DMS 273 (cell line): ENCODE measurements at regions not wholly inside any gene's neighbourhood (a gene's known extent, or its start where the extent isn't known, plus 50 kb on each side); places are given as distances from the start of the nearest gene placed in this dataset.
A peak's percentile ranks its signal among the peaks of the same experiment; 100 is the strongest.
"Not testable (repeated sequence)": the region's sequence is repeated elsewhere in the genome, so short reads cannot be mapped to it uniquely, and the experiment has no call there.

ENCODE experiments used
- DNase-seq: peaks from one replicate; lab custom pipeline; 2025; ENCODE audit not compliant: unreplicated experiment; lab: John Stamatoyannopoulos, UW

DNA sequence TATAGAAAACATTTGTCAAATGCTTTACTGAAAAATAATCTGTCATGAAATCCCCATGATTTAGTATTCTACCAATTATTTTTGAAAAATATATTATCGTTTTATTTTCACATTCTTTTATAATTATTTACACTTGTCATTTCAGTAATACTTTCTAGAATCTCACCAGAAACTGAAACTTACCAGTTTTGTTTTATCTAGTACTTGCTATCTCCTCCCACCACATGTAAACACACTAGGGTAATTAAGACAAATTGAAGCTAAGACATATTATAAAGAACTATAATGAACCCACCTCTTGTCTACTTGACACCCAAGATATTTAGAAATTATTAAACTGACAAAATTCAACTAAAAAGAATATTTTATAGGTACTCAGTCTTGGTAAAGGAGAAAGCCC lies 51.5 kb upstream of the GRM3 start:
- DNase-seq = no peak

DNA sequence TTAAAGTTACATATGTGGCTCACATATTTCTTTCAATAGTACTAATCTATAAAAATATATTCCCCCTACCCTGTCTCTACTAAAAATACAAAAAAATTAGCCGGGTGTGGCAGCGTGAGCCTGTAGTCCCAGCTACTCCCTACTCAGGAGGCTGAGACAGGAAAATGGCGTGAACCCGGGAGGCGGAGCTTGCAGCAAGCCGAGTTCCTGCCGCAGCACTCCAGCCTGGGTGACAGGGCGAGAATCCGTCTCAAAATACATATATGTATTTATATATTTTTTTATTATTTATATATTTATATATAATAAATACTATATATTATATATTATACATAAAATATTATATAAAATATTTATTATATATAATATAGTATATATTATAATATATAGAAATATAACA lies 69.7 kb upstream of the GRM3 start:
- no peak for DNase-seq

DNA sequence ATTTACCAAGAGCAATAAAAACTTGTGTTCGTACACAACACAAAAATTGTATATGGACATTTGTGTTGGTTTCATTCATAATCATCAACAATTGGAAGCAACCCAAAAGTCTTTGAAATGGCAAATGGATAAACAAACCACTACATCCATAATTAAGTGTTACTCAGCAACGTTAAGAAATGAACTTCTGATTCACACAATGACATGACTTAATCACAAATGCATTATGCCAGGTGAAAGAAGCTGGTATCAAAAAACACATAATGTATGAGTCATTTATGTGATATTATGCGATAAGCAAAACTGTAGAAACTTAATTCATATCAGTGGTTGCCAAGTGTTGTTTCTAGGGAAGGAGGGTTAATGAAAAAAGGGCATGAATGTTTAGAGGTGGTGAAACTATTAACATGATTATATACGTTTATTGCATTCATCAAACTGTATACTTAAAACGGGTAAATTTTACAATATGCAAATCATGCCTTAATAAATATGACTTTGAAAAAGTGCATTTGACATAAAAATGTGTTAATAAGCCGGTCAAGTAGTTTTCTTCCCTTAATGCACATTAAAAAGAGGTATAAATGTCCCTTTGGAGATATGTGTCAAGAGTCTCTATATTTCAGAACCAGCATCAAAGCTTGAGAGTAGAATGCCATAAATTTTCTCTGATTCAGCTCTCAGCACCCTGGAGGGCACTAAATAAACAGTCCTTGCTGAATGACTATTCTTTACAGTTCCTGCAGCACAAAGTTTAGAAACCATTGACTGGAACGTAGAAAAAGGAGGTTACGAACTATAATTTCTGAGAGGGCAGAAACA lies 84.8 kb upstream of the GRM3 start:
- no peak for DNase-seq

DNA sequence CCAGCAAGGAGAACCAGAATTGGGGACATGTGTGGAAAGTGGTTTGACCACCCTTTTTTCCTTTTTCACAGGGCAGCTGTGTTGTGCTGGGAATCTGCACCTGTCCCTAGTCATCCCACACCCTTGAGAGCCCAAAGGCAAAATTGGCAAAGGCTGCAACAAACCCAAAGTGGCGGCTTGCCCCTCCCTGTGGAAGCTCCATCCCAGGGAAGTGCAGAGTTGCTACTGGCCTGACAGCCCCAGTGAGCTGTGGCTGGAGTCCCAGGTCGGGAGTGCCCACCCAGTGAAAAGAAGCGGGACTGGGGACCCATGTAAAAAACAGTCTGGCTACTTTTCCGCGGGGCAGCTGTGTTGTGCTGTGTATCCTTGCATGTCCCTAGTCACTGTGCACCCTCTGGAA lies 109.1 kb upstream of the GRM3 start:
- no peak for DNase-seq

DNA sequence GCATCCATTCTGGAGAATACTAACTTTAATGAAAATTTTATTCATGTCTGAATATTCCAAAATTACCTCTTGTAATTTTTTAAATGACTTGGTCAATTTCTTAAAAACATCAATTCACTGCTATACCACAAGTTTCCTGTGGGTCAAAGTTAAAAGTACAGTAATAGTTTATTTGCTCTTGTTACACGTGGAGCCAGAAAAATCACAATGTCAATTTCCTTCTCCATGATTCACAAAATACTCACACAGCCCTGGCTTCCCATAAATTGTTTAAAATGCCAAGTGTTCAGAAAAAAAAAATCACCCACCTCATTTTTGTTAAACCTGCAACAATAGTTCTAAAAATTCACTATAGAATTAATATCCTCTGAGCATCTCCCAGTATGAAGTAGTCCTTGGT lies 139.5 kb upstream of the GRM3 start:
- no peak for DNase-seq

DNA sequence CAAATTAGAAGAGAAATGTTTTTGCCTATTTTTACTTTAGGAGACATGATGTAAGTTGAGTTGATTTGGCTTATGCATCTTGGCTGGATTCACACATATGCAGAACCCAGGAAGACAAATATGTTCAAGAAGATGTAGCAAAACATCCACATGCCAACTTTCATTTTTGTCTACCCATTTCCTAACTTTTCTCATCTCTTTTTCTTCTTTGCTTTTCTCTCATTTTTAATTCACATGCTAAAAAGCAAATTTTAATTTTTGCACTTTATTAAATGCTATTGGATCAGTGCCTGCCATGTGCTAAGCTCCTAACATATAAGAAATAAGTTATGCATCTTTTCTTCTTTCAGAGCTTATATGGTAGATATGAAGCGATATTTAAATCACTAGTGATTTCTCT lies 143.7 kb upstream of the GRM3 start:
- DNase-seq = no peak

DNA sequence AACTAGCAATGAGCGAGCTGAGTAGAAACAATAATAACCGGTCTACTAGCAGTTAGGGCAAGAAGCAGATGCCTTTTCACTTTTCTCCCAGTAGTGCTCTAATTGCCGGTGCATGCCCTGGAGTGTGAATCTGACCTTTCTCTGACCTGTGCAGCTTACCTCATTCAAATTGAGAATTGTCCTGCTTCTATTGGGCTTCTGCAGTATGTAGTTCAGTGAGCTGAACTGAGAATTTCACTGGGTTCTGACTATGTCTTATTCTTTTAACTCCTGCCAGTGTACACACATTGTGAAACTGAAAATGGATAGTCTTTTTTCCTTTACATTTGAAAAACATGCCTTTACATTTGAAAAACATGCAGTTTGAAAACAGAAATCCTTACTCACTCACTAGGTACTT lies 157.9 kb upstream of the GRM3 start:
- DNase-seq = no peak

DNA sequence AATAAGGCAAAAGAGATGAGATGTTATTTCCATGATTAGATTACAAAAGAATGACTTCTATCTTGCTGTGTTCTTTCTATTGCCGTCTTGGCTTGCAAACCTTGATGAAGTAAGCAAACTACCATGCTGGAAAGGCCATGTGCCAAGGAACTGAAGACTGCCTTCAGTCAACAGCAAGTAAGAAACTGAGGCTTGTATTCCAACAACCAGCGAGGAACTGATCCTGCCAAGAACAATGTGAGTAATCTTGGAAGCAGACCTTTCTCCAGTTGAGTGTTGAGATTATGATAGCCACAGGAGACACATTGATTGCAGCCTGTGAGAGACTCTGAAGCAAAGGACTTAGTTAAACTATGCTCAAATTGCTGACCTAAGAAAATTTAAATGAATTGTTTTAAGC lies 164.6 kb upstream of the GRM3 start:
- DNase-seq = no peak

DNA sequence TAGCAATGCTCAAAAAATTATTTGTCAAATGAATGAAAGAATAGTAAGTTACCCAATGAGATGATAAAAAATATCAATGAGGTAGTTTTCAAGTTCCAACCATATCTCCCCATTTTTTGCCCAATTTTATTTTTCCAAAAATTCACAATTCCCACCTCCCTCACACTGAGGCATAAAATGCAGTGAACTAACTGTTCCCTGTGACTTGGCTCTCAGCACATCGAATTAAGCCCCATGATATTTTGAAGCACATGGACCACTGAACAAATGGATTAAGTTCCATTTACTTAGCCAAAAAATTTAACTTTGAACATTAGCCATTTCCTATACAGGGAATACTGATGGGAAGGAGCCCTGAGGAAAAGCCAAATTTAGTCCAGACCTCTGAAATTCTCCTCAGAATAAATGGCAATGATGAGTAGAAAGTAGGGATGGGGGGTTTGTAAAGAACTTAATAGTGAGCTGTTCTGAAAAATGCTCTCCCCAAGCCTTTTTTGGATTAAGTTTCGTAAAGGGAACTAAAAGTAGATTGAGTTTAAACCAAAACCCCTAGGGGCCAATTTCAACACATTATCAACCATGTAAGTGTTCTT lies 166.3 kb upstream of the GRM3 start:
- no peak for DNase-seq

DNA sequence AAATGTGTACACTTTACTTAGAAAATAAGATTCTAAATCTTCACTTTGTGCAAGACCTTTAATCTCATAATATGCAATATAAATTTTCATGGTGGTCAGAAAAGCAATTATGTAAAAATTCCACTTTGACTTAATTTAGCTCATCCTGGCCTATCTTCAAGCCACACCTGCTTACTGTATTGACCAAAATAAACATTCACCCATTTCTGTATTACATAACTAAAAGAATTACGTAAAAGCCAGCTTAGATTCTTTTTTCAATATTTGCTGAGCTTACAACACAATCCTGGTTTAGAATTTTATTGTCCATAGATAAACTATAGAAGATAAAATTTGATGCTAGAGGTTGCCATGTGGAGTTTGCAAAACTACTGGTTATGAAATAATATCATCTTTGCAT lies 172.9 kb upstream of the GRM3 start:
- DNase-seq = no peak

DNA sequence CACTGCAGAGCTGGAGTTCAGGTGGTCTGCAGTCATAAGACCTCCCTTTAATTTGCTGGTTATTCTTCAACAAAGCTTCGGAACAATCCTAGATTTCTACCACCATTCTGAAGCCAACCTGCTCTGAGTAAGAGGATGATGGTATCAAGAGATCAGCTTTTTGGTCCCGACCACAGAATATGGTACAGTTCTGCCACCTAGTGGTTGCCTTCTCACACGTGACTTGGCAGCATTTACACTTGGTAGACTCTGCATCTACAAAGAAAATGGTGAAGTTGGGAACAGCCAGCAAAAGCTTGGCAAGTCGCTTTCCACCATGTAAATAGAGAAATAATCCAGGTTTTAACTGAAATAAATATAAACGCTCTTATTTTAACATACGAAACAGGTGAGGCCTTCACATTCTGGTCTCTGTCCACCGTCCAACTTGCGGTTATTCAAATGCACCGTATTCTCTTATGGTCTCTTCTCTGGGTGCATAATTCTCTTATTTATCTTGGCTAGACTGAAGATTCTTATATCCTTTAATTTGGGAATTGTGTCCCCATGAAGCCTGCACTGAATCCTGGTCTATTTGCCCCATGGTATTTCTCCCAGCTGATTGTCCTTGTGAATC lies 173.9 kb upstream of the GRM3 start:
- peak; percentile 94 for DNase-seq

DNA sequence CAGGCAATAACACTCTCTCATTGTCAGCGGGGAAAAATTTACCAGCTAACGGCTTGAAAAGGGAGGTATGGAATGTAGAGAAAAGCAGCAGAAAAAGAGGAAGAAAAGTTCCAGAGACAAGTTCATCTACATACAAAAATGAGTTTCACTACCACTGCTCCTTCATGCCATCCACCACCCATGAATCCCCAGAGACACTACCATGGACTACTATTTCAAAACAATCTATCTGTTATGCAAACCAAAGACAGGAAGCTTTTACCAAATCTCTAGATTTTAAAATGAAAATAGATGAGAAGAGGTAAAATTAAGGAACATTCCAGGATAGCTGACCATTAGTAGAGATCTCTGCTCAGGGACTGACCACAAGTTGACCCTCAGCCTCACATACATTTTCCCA lies 189.0 kb upstream of the GRM3 start:
- DNase-seq = no peak

DNA sequence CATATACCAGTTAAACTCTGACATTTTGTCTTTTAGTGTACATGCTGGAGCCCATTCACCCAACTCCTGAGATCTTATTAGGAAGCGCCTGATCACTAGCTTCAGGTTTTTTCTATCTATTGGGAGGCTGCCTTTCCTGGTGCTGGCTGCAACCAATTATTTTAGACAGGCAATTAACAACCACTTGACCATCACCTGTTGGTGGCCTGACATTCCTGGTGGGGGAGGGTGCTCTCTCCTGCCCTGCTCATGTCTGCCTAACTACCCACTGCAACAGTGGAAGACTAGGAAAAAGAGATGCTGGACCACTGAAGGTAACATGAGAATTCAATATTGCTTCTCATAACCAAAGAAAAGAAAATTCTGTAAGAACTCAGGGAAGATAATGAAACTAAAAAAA lies 190.3 kb upstream of the GRM3 start:
- no peak for DNase-seq

DNA sequence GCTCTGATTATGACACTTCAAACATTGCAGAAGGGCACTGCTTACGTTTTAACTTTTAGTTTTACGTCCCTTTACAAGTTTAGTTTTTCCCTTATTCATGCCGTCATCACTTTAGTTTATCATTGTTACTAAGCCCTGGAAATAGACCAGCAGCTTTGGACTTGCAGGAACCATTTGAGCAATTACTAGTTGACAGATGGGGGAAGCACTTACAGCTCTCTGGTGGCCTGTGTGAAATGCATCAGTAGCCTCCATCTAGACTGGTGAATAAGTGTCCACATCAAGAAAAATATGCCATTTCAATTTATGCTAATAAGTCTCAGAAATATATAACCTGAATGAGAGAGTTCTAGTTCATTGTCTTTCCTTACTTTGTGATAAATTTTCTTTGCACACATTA lies 194.9 kb upstream of the GRM3 start:
- DNase-seq = no peak

DNA sequence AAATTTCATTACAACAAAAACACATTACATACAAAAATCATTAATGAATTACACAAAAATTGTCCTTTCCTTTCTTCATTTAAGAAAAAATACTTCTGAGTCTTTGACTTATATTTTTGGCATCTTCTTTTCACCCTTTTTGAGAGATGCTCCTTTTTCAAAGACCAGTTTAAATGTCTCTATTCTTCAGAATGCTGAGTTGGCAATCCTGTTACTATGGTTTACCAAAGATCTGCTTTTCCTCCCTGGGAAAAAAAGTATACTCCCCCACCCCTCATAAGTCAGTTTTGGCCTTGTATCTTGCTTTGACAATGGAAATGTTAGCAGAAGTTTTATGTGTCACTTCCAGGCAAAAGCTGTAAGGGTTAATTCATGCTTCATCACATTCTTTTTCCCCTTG lies 198.4 kb upstream of the GRM3 start:
- DNase-seq = no peak

DNA sequence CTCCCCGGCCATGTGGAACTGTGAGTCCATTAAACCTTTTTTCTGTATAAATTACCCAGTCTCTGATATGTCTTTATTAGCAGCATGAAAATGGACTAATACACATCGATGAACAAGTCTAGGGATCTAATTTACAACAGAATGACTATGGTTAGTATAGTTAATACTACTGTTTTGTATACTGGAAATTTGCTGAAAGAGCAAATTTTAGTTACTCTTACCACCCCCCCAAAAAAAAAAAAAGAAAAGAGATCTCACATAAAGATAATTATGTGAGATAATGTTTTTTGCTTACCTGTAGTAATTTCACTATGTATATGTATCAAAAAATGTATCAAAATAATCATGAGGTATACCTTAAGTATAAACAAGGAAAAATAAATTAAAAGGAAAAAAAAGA lies 199.5 kb upstream of the GRM3 start:
- DNase-seq = no peak

DNA sequence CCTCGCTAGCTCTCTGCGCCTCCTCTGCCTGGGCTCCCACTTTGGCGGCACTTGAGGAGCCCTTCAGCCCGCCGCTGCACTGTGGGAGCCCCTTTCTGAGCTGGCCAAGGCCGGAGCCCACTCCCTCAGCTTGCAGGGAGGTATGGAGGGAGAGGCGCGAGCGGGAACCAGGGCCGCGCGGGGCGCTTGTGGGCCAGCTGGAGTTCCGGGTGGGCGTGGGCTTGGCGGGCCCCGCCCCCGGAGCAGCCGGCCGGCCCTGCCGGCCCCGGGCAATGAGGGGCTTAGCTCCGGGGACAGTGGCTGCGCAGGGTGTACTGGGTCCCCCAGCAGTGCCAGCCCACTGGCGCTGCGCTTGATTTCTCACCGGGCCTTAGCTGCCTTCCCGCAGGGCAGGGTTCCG lies 203.3 kb upstream of the GRM3 start:
- not testable (repeated sequence) for DNase-seq

DNA sequence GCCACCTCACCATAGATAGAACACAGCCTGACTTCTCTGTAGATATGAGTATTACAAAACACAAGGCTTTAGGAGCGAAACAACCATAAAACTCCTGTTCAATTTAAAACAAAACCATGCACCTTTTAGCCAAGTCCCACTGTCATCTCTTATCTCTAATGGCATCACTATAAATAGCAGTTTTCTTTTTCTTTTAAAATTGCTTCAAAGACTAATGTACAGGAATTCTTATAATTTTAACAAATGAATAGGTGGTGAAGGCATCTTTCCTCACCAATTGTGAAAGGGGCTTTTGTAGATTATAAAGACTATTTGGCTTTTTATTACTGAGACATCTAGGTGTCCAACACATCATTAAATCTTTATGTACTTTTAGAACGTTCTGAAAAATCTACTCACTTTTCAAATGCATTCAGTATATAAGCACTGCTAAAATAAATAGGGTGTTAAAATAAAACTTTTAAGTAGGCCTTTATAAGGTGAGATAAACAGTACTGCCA lies 205.7 kb upstream of the GRM3 start:
- DNase-seq = no peak

DNA sequence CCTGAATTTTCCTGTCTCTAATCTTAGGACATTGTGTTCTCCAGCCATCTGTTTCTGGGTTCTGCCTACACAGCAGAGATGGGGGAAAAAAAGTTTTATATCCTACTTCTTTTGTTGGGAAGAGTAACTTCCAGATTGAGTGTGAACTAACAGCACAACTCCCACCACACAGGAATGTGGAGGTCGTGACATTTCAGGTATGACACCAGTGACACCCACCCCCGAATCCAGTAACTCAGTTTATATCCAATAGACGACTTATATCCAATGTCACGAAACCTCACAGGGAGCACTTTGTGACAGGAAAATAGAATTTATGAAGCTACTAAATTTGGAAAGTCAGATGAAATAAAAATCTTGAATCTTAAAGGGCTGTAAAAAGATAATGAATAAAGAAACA lies 211.9 kb upstream of the GRM3 start:
- no peak for DNase-seq

DNA sequence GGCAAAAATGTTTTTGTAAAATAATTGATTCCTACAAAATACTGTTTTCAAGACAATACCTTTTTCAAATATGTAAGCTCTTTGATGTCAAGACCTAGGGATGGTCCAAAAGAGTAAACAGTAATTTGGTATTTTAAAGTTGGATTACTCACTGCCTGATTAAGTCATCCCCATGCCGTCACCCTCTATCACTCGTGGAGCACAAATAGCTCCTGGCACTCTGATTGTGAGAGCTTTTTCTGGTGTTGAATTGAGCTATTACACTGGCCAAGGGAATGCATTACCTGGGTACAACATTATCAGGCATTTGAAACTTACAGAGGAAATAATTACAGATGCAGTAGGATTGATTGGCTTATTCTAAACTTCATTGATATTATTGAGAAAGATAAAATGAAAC lies 231.9 kb upstream of the GRM3 start:
- DNase-seq = no peak

DNA sequence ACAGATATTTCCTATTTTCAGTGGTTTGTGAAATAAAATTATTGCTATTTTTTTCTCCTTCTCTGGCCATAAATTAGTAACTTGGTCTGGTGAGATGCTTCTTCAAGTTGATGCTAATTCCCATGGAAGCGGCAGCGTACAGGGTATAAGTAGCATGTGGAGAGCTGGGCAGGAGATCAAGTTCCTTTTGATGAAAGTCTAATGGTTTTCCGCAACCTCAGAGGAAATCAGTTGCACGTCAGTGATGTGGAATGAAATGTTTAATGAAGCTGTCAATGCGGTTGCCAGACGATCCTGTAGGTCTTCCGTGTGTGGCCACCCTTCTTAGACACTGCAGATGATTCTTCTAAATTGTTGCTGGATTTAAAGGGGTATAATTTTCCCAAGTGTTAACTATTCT lies 236.4 kb upstream of the GRM3 start:
- no peak for DNase-seq

DNA sequence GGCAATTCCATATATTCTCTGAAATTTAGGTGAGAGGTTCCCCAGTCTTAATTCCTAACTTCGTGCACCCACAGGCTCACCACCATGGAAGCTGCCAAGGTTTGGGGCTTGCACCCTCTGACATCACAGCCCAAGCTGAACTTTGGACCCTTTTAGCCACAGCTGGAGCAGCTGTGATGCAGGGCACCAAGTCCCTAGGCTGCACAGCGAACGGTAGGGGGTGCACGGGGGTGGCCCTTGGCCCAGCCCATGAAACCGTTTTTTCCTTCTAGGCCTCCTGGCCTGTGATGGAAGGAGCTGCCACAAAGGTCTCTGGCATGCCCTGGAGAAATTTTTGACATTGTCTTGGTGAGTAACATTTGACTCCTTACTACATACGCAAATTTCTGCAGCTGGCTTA lies 251.9 kb upstream of the GRM3 start:
- DNase-seq = no peak
